Type B pancreatic cell (in vitro differentiated cells): ENCODE measurements at regions not wholly inside any gene's neighbourhood (a gene's known extent, or its start where the extent isn't known, plus 50 kb on each side); places are given as distances from the start of the nearest gene placed in this dataset.

Source experiments
- DNase-seq: peaks from one replicate; pipeline ENCODE4 v3.0.0; 2021; ENCODE audit warnings: mixed read lengths; ENCODE audit not compliant: unreplicated experiment; ENCODE audit errors: extremely low spot score
- H3K27ac Mint-ChIP-seq: 2 replicates; pipeline ENCODE4 v1.8.0; 2021; ENCODE audit warnings: mild to moderate bottlenecking, mixed read lengths
- H3K27me3 Mint-ChIP-seq: 2 replicates; pipeline ENCODE4 v1.8.0; 2021; ENCODE audit warnings: mixed read lengths
- H3K36me3 Mint-ChIP-seq: 2 replicates; pipeline ENCODE4 v1.8.0; 2021; ENCODE audit warnings: mixed read lengths
- H3K4me1 Mint-ChIP-seq: one replicate; pipeline ENCODE4 v1.8.0; 2021; ENCODE audit warnings: mixed read lengths; ENCODE audit not compliant: unreplicated experiment
- H3K4me3 Mint-ChIP-seq: 2 replicates; pipeline ENCODE4 v1.8.0; 2021; ENCODE audit warnings: mild to moderate bottlenecking, mixed read lengths
- H3K9me3 Mint-ChIP-seq: 2 replicates; pipeline ENCODE4 v1.8.0; 2021; ENCODE audit warnings: mixed read lengths
- TF ChIP-seq, protein P1 (sequence below): fragments of 200-600 bp; sonication (generic); conservative IDR thresholded peaks from 2 replicates; pipeline ENCODE4 v1.5.0; 2021; ENCODE audit warnings: antibody characterized with exemption, mild to moderate bottlenecking

DNA sequence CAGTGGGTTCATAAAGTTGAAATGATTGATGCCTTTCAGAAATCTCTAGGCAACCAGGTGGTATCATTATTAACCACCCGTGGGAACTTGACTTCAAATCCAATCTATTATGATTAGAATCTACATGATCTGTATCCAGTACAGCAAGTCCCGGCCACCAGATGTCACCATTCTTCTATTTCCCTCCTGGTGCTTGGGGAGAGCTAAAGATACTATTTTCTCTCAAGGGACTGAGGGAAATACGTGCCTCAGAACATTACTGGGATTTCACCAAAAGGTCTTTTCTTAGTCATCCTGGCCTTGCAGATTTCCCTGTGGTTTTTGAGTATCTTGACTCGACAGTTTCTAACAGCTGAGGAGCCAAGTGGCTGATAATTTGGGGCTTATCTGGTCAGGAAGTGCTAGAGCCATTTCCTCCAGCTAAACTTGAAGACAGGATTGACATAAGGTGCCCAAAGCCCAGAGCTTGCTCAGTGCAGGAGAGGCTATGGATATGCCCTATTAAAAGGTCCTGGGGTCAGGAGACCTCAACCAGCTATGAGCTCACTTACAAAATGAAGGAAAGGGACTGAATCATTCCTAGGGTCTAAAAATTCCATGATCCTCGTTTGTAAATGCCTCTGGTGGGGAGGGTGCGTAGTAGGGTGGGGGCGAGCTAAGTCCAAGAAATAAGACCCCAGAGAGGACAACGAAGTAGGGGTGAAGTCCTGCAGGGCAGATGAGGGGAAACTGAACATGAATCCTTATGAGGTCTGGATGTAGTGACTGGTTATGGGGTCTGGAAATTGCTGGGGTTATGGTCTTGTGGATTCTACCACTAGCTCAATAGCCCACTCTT lies 135.4 kb upstream of the MGAT5 start:
- H3K27ac Mint-ChIP-seq = peak overlapping the region; percentile 83
- H3K9me3 Mint-ChIP-seq = no peaks in the 10 kb centered on the region
- H3K36me3 Mint-ChIP-seq = no peaks in the 10 kb centered on the region
- peak overlapping the region; percentile 97 for H3K4me3 Mint-ChIP-seq
- TF ChIP-seq, protein P1, sequence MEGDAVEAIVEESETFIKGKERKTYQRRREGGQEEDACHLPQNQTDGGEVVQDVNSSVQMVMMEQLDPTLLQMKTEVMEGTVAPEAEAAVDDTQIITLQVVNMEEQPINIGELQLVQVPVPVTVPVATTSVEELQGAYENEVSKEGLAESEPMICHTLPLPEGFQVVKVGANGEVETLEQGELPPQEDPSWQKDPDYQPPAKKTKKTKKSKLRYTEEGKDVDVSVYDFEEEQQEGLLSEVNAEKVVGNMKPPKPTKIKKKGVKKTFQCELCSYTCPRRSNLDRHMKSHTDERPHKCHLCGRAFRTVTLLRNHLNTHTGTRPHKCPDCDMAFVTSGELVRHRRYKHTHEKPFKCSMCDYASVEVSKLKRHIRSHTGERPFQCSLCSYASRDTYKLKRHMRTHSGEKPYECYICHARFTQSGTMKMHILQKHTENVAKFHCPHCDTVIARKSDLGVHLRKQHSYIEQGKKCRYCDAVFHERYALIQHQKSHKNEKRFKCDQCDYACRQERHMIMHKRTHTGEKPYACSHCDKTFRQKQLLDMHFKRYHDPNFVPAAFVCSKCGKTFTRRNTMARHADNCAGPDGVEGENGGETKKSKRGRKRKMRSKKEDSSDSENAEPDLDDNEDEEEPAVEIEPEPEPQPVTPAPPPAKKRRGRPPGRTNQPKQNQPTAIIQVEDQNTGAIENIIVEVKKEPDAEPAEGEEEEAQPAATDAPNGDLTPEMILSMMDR = peak; percentile 88
- DNase-seq = no peak
- H3K27me3 Mint-ChIP-seq = peaks cover 2% of the 10 kb centered on the region
- H3K4me1 Mint-ChIP-seq = peaks cover 32% of the 10 kb centered on the region

DNA sequence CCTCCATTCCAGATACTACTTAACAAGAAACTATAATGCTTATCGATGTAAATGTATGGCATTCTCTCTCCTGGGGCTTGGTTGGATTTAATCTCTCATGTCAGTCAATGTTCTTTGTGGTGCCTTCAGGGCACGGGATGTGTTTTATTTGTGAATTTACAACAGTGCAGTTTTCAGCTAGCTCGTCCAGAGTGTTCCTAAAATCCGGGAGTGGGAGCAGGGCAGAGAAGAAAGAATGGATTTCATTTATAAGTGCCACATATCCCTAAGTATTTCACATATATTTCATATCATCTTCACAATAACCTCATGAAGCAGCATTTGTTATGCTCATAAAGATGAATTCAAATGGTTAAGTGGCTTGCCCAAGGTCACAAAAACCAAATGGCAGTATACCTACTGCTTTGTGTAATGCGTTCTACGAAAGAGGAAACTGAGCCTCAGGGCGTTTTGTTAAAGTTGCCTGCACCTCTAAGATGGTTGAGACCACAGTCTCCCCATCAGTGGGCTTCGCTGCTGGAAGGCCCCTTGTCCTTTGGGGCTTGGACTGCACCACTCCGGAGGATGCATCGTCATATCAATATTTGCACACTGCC lies 134.7 kb upstream of the MGAT5 start:
- DNase-seq = no peak
- Mint-ChIP-seq H3K9me3 (no peaks in the 10 kb centered on the region), H3K27me3 (peaks cover 2% of the 10 kb centered on the region), H3K27ac (peak overlapping the region; percentile 95), H3K36me3 (no peaks in the 10 kb centered on the region), H3K4me1 (peaks cover 39% of the 10 kb centered on the region), H3K4me3 (peak overlapping the region; percentile 97)
- TF ChIP-seq, protein P1 = no peak

DNA sequence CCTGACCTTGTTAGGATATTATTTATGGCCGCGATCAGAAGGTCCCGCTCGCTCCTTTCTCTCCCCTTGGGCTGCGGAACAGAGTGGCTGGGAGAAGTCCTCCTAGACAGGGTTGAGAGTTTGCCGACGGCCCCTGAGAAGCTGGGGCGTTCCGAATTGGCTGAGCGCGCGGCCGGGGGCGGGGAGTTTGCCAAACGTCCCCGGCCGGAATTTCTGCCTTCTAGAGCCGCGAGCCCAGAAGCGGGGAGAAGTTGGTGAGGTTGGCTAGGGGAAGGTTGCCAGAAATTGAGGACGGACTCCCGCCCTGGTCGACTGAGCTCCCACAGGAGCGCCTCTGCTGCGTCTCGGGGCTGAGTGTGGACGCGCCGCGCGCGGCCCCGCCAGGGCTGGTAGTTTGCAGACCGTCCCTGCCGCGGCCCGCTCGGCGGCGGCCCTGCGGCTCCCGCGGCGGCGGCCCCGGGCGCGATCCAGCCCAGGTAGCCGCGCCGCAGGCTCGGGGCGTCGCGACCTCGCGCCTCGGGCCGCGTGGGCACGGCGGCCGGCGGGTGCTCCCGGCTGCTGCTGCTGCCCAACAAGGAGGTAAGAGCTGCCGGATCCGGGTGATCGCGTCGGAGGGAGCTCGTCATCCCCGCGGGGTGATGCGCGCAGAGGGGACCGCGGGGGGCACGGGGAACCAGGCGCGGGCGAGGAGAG lies 134.0 kb upstream of the MGAT5 start:
- H3K36me3 Mint-ChIP-seq = no peaks in the 10 kb centered on the region
- peaks cover 2% of the 10 kb centered on the region for H3K27me3 Mint-ChIP-seq
- no peaks in the 10 kb centered on the region for H3K9me3 Mint-ChIP-seq
- H3K27ac Mint-ChIP-seq = peak overlapping the region; percentile 95
- peaks cover 43% of the 10 kb centered on the region for H3K4me1 Mint-ChIP-seq
- peak overlapping the region; percentile 97 for H3K4me3 Mint-ChIP-seq
- TF ChIP-seq, protein P1 = no peak
- peak; percentile 89 for DNase-seq

DNA sequence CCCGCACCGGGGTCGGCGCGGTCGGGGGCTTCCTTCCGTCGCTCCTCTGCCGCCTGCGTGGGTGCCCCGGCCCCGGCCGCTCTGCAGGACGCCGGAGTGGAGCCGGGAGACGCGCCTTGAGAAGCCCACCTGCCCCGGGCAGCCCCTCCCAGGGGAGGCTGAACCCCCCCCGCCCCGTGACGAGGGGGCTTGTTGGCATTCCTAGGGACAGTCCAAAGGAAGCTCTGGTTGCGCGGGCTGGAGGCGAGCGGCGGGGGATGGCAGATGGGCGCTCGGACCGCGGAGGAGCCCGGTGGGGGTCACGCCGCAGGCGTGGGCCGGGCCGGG lies 133.5 kb upstream of the MGAT5 start:
- Mint-ChIP-seq H3K27ac (no peak overlapping the region), H3K4me3 (peak overlapping the region; percentile 52), H3K4me1 (peaks cover 47% of the 10 kb centered on the region), H3K27me3 (peaks cover 2% of the 10 kb centered on the region), H3K36me3 (no peaks in the 10 kb centered on the region), H3K9me3 (no peaks in the 10 kb centered on the region)
- DNase-seq = no peak
- TF ChIP-seq, protein P1 = no peak

DNA sequence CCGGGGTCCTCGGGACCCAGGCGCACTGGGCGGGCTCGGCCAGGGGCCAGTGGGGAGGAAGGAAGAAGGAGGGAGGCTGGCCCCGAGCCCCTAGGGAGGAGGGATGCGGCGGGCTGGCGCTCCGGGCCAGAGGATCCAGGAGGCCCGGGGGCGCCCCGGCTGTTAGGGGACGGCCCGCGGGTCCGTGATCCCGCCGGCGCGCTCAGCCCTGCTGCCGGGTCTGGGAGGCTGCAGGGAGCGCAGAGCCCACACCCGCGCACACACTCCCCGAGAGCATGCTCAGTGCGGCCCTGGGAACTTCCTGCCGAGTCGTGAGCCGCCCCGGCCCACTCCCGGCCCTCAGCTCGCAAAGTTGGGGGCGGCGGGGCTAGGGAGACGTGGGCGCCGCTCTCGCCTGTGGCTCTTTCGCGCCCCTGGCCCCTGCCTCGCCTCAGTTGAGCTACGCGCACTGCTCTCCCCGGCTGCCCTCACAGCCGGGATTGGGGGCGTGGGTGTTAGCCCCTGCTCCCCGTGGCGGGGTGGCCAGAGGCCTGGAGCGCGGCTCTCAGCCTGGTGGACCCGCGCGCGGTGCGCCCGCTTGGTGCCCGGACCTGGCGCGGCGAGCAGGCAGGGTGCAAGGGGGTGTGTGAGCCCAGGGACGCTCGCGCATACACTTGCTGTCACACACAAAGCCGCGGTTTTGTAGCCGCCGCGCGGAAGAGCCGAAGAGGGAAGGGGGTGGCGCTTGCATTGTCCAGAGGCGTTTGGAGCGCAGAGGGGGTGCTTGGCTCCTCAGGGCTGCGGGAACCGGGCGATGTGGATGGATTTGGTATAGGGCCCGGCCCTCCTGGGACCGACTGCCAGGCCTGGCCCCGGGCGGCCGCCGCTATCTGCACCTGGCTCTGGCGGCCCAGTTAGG lies 132.9 kb upstream of the MGAT5 start:
- Mint-ChIP-seq H3K9me3 (no peaks in the 10 kb centered on the region), H3K27ac (peak overlapping the region; percentile 83), H3K4me3 (peak overlapping the region; percentile 90), H3K36me3 (no peaks in the 10 kb centered on the region), H3K4me1 (peaks cover 47% of the 10 kb centered on the region), H3K27me3 (peaks cover 2% of the 10 kb centered on the region)
- TF ChIP-seq, protein P1 = no peak
- no peak for DNase-seq
